Fibroblast of mammary gland (primary cell): ENCODE measurements at regions not wholly inside any gene's neighbourhood (a gene's known extent, or its start where the extent isn't known, plus 50 kb on each side); places are given as distances from the start of the nearest gene placed in this dataset.
"Not testable (repeated sequence)": the region's sequence is repeated elsewhere in the genome, so short reads cannot be mapped to it uniquely, and the experiment has no call there.

ENCODE experiments used
- DNase-seq: peaks from one replicate; pipeline ENCODE4 v3.0.0-alpha.2; 2010; ENCODE audit warnings: low read depth
- H3K4me3 ChIP-seq: 2 replicates; pipeline ENCODE4 v1.5.1; 2011; ENCODE audit warnings: low read depth, mild to moderate bottlenecking, low read length, moderate library complexity; ENCODE audit not compliant: control insufficient read depth
- TF ChIP-seq, protein P1 (sequence below): conservative IDR thresholded peaks from 2 replicates; pipeline ENCODE4 v1.5.1; 2011; ENCODE audit warnings: low read depth, low read length, inconsistent platforms; ENCODE audit not compliant: control insufficient read depth, insufficient read depth

DNA sequence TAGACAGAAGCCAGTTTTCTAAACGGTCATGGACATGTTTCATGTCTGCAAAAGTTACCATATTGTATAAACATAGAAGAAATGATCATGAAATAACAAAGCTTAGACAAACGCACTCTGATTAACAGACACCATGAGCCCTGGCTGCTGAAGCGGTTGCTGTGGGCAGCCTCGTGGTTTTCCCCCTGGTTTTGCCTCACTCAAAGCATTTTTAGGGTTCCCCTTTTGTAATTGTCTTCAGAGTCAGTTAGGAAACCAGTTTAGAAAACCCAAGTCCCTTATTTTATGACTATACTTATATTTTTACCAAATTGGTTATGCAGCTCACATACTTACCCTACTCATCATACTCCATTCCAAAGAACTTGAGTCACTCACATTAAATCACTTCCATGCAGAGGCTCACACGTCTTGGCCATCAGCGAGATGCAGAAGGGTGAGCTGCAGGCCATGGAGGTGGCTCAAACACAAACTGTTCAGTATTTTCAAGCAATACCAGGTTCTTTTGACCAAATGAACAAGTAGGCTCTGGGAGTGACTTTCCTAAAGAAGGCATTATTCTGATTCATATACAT lies 105.6 kb upstream of the SALL3 start:
- H3K4me3 ChIP-seq = no peak overlapping the region
- TF ChIP-seq, protein P1, sequence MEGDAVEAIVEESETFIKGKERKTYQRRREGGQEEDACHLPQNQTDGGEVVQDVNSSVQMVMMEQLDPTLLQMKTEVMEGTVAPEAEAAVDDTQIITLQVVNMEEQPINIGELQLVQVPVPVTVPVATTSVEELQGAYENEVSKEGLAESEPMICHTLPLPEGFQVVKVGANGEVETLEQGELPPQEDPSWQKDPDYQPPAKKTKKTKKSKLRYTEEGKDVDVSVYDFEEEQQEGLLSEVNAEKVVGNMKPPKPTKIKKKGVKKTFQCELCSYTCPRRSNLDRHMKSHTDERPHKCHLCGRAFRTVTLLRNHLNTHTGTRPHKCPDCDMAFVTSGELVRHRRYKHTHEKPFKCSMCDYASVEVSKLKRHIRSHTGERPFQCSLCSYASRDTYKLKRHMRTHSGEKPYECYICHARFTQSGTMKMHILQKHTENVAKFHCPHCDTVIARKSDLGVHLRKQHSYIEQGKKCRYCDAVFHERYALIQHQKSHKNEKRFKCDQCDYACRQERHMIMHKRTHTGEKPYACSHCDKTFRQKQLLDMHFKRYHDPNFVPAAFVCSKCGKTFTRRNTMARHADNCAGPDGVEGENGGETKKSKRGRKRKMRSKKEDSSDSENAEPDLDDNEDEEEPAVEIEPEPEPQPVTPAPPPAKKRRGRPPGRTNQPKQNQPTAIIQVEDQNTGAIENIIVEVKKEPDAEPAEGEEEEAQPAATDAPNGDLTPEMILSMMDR = no peak
- DNase-seq = no peak

DNA sequence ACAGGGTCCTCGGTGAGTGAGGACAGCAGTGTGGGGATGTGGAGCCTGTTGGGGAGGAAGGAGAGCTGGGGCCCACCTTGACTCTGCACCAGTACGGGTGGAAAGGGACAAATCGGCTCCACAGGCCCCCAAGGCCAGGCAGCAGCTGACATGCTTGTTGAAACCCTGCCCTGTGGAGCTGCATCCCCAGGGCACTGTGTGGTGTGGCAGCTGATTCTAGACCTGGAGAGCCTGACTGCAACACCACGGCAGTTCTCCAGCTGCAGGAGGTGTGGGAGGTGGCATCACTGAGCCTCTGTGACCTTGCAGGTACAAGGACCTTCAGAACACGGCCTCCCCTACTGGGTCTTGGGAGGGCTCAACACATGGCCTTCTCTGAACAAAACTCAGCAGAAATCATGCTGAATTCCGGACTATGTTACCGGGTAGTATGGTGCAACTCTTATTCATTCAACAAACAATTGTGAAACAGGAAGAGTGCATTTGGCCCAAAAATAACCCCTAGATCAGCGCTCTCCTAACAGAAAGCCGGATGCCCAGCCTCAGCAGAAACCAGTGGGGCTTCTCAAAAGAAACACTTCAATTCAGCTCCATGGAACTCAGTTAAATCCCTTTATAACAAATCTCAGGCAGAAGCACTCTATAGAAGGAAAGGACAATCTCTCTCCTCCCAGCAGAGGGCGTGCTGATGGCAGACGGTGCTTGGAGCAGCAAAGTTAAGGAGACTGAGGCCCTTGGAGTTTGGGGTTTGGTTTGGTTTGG lies 104.4 kb upstream of the SALL3 start:
- no peak overlapping the region for H3K4me3 ChIP-seq
- TF ChIP-seq, protein P1 = peak; percentile 30
- peak; percentile 10 for DNase-seq

DNA sequence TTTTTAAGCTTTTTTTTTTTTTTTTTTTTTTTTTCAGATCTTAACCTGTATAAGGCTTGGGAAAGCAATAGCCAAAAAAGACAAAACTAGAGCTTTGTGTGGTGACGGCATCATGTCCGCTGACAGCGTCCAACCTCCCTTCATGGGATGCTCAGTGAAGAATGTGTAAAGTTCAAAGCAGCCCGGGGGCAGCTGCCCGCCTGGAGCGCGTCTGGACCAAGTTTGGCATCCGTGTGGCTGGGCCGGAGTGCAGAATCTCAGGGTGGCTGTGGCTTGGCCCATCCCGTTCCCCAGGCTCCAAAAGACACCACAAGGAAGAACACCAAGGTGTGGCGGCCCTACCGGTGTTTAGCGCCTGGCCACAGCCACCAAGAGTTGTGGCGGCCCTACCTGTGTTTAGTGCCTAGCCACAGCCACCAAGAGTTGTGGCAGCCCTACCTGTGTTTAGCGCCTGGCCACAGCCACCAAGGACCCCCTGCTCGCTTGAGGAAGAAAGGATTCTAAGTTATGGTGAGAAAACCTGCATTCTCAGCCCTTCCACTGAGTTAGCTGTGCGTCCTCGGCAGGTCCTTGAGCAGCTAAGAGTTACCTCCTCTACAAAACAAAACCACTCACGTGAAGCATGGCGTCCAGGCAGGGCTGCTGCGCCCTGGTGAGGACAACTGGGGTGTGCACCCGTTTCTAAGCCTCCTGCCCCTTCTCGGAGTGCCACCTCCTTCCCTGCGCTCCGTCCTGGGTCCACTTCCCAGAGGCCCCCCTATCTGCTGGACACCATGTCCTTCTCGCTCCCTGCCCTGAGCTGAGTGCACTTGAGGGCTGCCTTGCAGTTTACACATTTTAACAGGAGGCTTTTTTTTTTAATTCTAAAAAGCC lies 103.6 kb upstream of the SALL3 start:
- no peak overlapping the region for H3K4me3 ChIP-seq
- TF ChIP-seq, protein P1 = no peak
- no peak for DNase-seq

DNA sequence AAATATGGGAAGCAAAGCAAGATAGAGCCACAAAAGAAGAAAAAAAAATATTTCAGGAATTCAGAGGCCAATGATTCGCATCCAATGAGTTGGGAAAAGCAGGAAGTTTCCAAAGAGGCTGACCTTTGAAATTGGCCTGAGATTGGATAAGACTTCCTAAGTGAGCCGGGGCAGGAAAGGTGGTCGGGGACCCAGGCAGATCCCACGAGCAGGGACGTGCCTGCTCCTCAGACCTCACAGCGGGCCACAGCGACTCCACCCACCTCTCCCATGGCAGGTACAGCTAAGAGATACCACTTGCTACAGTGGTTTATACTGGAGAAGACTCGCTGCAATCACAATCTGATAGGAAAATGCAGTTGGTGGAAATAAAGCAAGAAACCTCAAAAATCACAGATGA lies 102.8 kb upstream of the SALL3 start:
- TF ChIP-seq, protein P1 = no peak
- DNase-seq = no peak

DNA sequence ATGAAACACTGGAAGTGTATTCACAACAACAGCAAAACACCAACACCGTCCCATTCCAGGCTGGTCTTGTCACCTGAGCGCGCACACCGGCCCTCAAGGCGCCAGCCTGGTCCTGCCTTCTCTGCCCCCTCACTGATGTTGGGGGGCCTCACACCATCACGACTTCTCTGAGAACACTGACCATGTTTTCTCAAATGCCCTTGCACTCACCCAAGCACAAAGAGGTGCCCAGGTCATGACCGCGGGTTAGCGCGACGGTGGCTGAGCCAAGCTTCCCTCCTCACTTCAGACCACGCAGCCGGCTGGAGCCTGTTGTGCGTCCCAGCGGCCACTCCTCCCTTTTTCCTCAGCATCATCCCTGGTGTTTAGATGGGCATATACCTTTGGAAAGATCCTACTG lies 101.3 kb upstream of the SALL3 start:
- no peak for DNase-seq
- no peak overlapping the region for H3K4me3 ChIP-seq
- TF ChIP-seq, protein P1 = no peak

More for the DNA sequence above, 102.8 kb upstream of the SALL3 start:
- H3K4me3 ChIP-seq = no peak overlapping the region

DNA sequence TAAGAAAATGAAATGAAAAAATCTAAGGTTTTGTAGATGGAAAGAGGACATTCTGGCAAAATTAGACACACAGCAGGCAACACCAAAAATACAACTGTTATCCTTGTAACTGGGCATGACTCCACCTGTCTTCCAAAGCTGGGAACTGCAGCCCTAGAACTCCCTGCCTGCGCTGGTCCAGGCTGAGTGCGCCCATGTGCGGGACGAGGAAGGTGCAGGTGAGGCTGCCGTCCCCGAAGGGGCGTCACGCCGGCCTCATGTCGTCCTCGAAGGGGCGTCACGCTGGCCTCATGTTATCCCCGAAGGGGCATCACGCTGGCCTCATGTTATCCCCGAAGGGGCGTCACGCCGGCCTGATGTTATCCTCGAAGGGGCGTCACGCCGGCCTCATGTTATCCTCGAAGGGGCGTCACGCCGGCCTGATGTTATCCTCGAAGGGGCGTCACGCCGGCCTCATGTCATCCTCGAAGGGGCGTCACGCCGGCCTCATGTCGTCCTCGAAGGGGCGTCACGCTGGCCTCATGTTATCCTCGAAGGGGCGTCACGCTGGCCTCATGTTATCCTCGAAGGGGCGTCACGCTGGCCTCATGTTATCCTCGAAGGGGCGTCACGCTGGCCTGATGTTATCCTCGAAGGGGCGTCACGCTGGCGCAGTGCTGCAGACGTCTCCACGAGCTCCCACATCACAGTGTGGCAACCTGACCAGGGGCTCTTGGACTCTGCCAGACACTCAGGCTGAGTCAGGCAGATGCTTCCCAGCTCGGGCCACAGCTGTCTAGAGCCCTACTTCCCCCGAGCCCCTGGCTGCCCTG lies 100.3 kb upstream of the SALL3 start:
- not testable (repeated sequence) for H3K4me3 ChIP-seq, DNase-seq
- TF ChIP-seq, protein P1 = peak; percentile 21
